GM23338 (cell line): ENCODE measurements at regions not wholly inside any gene's neighbourhood (a gene's known extent, or its start where the extent isn't known, plus 50 kb on each side); places are given as distances from the start of the nearest gene placed in this dataset.

Experiments used
- ATAC-seq: fragments of 200-7000 bp; cut with Tn5 transposase; 3 replicates; pipeline ENCODE4 v1.9.1; 2020
- DNase-seq: peaks from one replicate; pipeline ENCODE4 v3.0.0-alpha.2; 2015; ENCODE audit warnings: low spot score
- H2AFZ ChIP-seq: fragments of 200-600 bp; sonication (generic); 2 replicates; pipeline ENCODE4 v1.8.0; 2016; ENCODE audit warnings: antibody characterized with exemption, mild to moderate bottlenecking, moderate library complexity
- H3F3A ChIP-seq: fragments of 200-600 bp; sonication (generic); replicated peaks from 2 replicates; pipeline ENCODE4 v1.8.0; 2017; ENCODE audit warnings: antibody characterized with exemption, mixed run types, low read depth
- H3K27ac ChIP-seq: fragments of 200-600 bp; sonication (generic); 2 replicates; pipeline ENCODE4 v1.6.1; 2016; ENCODE audit warnings: low read depth
- H3K27me3 ChIP-seq: fragments of 200-600 bp; sonication (generic); 2 replicates; pipeline ENCODE4 v1.8.0; 2016; ENCODE audit warnings: mild to moderate bottlenecking, mixed run types, moderate library complexity; ENCODE audit not compliant: insufficient read depth
- H3K36me3 ChIP-seq: fragments of 200-600 bp; sonication (generic); 2 replicates; pipeline ENCODE4 v1.8.0; 2016; ENCODE audit warnings: mild to moderate bottlenecking; ENCODE audit not compliant: insufficient read depth
- H3K4me1 ChIP-seq: fragments of 200-600 bp; sonication (generic); 2 replicates; pipeline ENCODE4 v1.8.0; 2016; ENCODE audit warnings: mild to moderate bottlenecking, moderate library complexity; ENCODE audit not compliant: insufficient read depth
- H3K4me2 ChIP-seq: fragments of 200-600 bp; sonication (generic); 2 replicates; pipeline ENCODE4 v1.7.1; 2017; ENCODE audit warnings: mixed run types
- H3K4me3 ChIP-seq: fragments of 200-600 bp; sonication (generic); 2 replicates; pipeline ENCODE4 v1.6.1; 2016; ENCODE audit warnings: mixed run types
- H3K79me2 ChIP-seq: fragments of 200-600 bp; sonication (generic); replicated peaks from 2 replicates; pipeline ENCODE4 v1.8.0; 2017; ENCODE audit warnings: mild to moderate bottlenecking; ENCODE audit not compliant: insufficient read depth
- H3K9me2 ChIP-seq: fragments of 200-600 bp; sonication (generic); 2 replicates; pipeline ENCODE4 v1.8.0; 2017; ENCODE audit not compliant: insufficient read depth
- H4K20me1 ChIP-seq: fragments of 200-600 bp; sonication (generic); replicated peaks from 2 replicates; pipeline ENCODE4 v1.8.0; 2017; ENCODE audit warnings: mild to moderate bottlenecking; ENCODE audit not compliant: insufficient read depth
- H3K27ac Mint-ChIP-seq: 2 replicates; pipeline ENCODE4 v1.8.0; 2020; ENCODE audit warnings: inconsistent platforms, mild to moderate bottlenecking, moderate library complexity, mixed read lengths
- H3K27me3 Mint-ChIP-seq: 3 replicates; pipeline ENCODE4 v1.8.0; 2022; ENCODE audit warnings: low read depth, mild to moderate bottlenecking, moderate library complexity, mixed read lengths, inconsistent platforms; ENCODE audit not compliant: insufficient read depth, poor library complexity
- H3K36me3 Mint-ChIP-seq: 3 replicates; pipeline ENCODE4 v1.8.0; 2021; ENCODE audit warnings: low read depth, mild to moderate bottlenecking, inconsistent platforms, moderate library complexity, mixed read lengths
- H3K4me1 Mint-ChIP-seq: 3 replicates; pipeline ENCODE4 v1.8.0; 2020; ENCODE audit warnings: mild to moderate bottlenecking, inconsistent platforms, mixed read lengths
- H3K4me3 Mint-ChIP-seq: 3 replicates; pipeline ENCODE4 v1.8.0; 2021; ENCODE audit warnings: moderate library complexity, mild to moderate bottlenecking, inconsistent platforms, mixed read lengths
- H3K9me3 Mint-ChIP-seq: 3 replicates; pipeline ENCODE4 v1.8.0; 2020; ENCODE audit warnings: moderate library complexity, mild to moderate bottlenecking, inconsistent platforms, mixed read lengths
- CREB1 ChIP-seq: fragments of 250-450 bp; sonication (Bioruptor Pico); IDR thresholded peaks from 2 replicates; pipeline ENCODE4 v1.5.0; 2020; ENCODE audit warnings: low read depth, mild to moderate bottlenecking, moderate library complexity
- ETS1 ChIP-seq: IDR thresholded peaks from 2 replicates; pipeline ENCODE4 v1.6.1; 2016; ENCODE audit warnings: antibody characterized with exemption
- EZH2 ChIP-seq: fragments of 200-600 bp; sonication (generic); IDR thresholded peaks from one replicate; pipeline ENCODE4 v1.8.0; 2017; ENCODE audit warnings: antibody characterized with exemption, mild to moderate bottlenecking, low read depth; ENCODE audit not compliant: unreplicated experiment
- JUNB ChIP-seq: IDR thresholded peaks from one replicate; pipeline ENCODE4 v1.6.1; 2016; ENCODE audit warnings: antibody characterized with exemption; ENCODE audit not compliant: unreplicated experiment
- NANOG ChIP-seq: IDR thresholded peaks from 2 replicates; pipeline ENCODE4 v1.6.1; 2016; ENCODE audit warnings: antibody characterized with exemption, borderline replicate concordance
- STAT1 ChIP-seq: IDR thresholded peaks from one replicate; pipeline ENCODE4 v1.6.1; 2016; ENCODE audit warnings: antibody characterized with exemption; ENCODE audit not compliant: unreplicated experiment
- ZNF114 ChIP-seq: fragments of 250-450 bp; sonication (Bioruptor Pico); IDR thresholded peaks from 2 replicates; pipeline ENCODE4 v1.5.0; 2020; ENCODE audit warnings: mild to moderate bottlenecking, moderate library complexity
- ZNF331 ChIP-seq: fragments of 250-450 bp; sonication (Bioruptor Pico); IDR thresholded peaks from 2 replicates; pipeline ENCODE4 v1.5.0; 2020; ENCODE audit warnings: low read depth, mild to moderate bottlenecking, moderate library complexity
- TF ChIP-seq, protein P1 (sequence below): fragments of 250-450 bp; sonication (Bioruptor Pico); IDR thresholded peaks from 2 replicates; pipeline ENCODE4 v1.5.0; 2020; ENCODE audit warnings: mild to moderate bottlenecking, moderate library complexity
- TF ChIP-seq, protein P2 (sequence below): IDR thresholded peaks from one replicate; pipeline ENCODE4 v1.6.1; 2018; ENCODE audit warnings: antibody characterized with exemption; ENCODE audit not compliant: unreplicated experiment

DNA sequence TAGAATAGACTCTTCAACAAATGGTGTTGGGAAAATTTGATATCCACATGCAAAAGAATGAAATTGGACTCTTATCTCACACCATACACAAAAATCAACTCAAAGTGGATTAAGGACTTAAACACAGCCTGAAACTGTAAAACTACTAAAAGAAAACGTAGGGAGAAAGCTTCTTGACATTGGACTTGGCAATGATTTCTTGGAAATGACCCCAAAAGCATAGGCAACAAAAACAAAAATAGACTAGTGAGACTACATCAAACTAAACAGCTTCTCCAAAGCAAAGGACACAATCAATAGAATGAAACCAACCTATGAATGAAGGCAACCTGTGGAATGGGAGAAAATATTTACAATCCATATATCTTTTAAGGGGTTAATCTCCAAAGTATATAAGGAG lies 94.7 kb upstream of the INTU start (continued):
- TF ChIP-seq, protein P1, sequence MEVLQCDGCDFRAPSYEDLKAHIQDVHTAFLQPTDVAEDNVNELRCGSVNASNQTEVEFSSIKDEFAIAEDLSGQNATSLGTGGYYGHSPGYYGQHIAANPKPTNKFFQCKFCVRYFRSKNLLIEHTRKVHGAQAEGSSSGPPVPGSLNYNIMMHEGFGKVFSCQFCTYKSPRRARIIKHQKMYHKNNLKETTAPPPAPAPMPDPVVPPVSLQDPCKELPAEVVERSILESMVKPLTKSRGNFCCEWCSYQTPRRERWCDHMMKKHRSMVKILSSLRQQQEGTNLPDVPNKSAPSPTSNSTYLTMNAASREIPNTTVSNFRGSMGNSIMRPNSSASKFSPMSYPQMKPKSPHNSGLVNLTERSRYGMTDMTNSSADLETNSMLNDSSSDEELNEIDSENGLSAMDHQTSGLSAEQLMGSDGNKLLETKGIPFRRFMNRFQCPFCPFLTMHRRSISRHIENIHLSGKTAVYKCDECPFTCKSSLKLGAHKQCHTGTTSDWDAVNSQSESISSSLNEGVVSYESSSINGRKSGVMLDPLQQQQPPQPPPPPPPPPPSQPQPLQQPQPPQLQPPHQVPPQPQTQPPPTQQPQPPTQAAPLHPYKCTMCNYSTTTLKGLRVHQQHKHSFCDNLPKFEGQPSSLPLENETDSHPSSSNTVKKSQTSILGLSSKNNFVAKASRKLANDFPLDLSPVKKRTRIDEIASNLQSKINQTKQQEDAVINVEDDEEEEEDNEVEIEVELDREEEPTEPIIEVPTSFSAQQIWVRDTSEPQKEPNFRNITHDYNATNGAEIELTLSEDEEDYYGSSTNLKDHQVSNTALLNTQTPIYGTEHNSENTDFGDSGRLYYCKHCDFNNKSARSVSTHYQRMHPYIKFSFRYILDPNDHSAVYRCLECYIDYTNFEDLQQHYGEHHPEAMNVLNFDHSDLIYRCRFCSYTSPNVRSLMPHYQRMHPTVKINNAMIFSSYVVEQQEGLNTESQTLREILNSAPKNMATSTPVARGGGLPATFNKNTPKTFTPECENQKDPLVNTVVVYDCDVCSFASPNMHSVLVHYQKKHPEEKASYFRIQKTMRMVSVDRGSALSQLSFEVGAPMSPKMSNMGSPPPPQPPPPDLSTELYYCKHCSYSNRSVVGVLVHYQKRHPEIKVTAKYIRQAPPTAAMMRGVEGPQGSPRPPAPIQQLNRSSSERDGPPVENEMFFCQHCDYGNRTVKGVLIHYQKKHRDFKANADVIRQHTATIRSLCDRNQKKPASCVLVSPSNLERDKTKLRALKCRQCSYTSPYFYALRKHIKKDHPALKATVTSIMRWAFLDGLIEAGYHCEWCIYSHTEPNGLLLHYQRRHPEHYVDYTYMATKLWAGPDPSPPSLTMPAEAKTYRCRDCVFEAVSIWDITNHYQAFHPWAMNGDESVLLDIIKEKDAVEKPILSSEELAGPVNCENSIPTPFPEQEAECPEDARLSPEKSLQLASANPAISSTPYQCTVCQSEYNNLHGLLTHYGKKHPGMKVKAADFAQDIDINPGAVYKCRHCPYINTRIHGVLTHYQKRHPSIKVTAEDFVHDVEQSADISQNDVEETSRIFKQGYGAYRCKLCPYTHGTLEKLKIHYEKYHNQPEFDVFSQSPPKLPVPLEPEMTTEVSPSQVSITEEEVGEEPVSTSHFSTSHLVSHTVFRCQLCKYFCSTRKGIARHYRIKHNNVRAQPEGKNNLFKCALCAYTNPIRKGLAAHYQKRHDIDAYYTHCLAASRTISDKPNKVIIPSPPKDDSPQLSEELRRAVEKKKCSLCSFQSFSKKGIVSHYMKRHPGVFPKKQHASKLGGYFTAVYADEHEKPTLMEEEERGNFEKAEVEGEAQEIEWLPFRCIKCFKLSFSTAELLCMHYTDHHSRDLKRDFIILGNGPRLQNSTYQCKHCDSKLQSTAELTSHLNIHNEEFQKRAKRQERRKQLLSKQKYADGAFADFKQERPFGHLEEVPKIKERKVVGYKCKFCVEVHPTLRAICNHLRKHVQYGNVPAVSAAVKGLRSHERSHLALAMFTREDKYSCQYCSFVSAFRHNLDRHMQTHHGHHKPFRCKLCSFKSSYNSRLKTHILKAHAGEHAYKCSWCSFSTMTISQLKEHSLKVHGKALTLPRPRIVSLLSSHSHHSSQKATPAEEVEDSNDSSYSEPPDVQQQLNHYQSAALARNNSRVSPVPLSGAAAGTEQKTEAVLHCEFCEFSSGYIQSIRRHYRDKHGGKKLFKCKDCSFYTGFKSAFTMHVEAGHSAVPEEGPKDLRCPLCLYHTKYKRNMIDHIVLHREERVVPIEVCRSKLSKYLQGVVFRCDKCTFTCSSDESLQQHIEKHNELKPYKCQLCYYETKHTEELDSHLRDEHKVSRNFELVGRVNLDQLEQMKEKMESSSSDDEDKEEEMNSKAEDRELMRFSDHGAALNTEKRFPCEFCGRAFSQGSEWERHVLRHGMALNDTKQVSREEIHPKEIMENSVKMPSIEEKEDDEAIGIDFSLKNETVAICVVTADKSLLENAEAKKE (CRISPR knock-in tag) = no peak
- TF ChIP-seq EZH2 = no peak

DNA sequence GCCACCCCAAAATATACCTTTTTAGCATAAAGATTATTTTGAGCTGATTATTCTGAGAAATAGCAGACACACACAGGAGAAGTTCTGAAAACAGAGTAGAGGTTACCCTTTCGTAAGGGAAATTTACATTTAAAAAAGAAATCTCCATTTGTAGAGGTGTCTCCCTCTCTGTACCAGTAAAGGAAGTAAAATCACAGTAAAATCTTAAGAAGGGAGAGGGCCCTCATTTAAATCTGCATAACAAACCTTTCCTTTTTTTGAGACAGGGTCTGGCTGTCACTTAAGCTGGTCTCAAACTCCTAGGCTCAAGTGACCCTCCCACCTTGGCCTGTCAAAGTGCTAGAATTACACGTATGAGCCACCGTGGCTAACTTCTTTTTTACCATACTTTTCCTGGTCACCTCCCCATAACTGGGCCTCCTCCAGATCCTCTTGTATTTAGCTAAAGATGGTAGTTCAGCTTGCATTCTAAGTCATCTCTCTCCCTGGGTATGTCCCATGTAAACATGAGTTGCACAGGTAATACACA lies 92.2 kb upstream of the INTU start:
- no peak overlapping the region for H3K27ac ChIP-seq
- H3K27ac Mint-ChIP-seq = 0 out of 2 replicates have a peak overlapping the region, but pooled peaks have one; percentile 1
- H3K4me2 ChIP-seq = peak overlapping the region; percentile 54
- H3K9me2 ChIP-seq = peaks cover 3% of the 10 kb centered on the region; the same call in 1 of the 2 replicates
- H3K36me3 ChIP-seq = no peaks in the 10 kb centered on the region
- no peak overlapping the region for H2AFZ ChIP-seq
- peak overlapping the region; percentile 12 for H3K4me3 ChIP-seq
- H3K36me3 Mint-ChIP-seq = peaks cover 5% of the 10 kb centered on the region; the same call in 1 of the 3 replicates
- ATAC-seq (peak; percentile 66), DNase-seq (peak; percentile 34)
- peaks cover 30% of the 10 kb centered on the region for H3K4me1 Mint-ChIP-seq
- no peaks in the 10 kb centered on the region for H4K20me1 ChIP-seq
- H3K4me3 Mint-ChIP-seq = peak overlapping the region; percentile 3; the same call in 2 of the 3 replicates
- no peaks in the 10 kb centered on the region for H3K79me2 ChIP-seq
- H3K27me3 ChIP-seq = no peaks in the 10 kb centered on the region
- peaks cover 31% of the 10 kb centered on the region for H3K4me1 ChIP-seq
- no peaks in the 10 kb centered on the region for H3K27me3 Mint-ChIP-seq
- H3F3A ChIP-seq = no peaks in the 10 kb centered on the region
- peaks cover 11% of the 10 kb centered on the region for H3K9me3 Mint-ChIP-seq
- TF ChIP-seq NANOG (no peak), JUNB (no peak), CREB1 (no peak), ZNF114 (CRISPR knock-in tag) (no peak), ZNF331 (CRISPR knock-in tag) (no peak), ETS1 (no peak), EZH2 (no peak), STAT1 (no peak)
- TF ChIP-seq, protein P2, sequence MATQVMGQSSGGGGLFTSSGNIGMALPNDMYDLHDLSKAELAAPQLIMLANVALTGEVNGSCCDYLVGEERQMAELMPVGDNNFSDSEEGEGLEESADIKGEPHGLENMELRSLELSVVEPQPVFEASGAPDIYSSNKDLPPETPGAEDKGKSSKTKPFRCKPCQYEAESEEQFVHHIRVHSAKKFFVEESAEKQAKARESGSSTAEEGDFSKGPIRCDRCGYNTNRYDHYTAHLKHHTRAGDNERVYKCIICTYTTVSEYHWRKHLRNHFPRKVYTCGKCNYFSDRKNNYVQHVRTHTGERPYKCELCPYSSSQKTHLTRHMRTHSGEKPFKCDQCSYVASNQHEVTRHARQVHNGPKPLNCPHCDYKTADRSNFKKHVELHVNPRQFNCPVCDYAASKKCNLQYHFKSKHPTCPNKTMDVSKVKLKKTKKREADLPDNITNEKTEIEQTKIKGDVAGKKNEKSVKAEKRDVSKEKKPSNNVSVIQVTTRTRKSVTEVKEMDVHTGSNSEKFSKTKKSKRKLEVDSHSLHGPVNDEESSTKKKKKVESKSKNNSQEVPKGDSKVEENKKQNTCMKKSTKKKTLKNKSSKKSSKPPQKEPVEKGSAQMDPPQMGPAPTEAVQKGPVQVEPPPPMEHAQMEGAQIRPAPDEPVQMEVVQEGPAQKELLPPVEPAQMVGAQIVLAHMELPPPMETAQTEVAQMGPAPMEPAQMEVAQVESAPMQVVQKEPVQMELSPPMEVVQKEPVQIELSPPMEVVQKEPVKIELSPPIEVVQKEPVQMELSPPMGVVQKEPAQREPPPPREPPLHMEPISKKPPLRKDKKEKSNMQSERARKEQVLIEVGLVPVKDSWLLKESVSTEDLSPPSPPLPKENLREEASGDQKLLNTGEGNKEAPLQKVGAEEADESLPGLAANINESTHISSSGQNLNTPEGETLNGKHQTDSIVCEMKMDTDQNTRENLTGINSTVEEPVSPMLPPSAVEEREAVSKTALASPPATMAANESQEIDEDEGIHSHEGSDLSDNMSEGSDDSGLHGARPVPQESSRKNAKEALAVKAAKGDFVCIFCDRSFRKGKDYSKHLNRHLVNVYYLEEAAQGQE = no peak
